ENCODE measurements at regions not wholly inside any gene's neighbourhood (a gene's known extent, or its start where the extent isn't known, plus 50 kb on each side); places are given as distances from the start of the nearest gene placed in this dataset.

- BruUV-seq (replicated peaks) = no TSS peak
- no peak overlapping the region for H2AFZ ChIP-seq (ENCODE audit: low read depth, low read length)
- no peak overlapping the region for H3K9ac ChIP-seq (replicated peaks; ENCODE audit: extremely low read depth, insufficient read depth, low read length)
- no peak overlapping the region for H3K4me2 ChIP-seq (ENCODE audit: insufficient read depth, low read length)
- no peaks in the 10 kb centered on the region for H4K20me1 ChIP-seq (replicated peaks; ENCODE audit: control insufficient read depth, extremely low read depth, insufficient read depth, low read length)
- peaks cover 0 to 3% of the 10 kb centered on the region in 2 experiments for H3K27me3 ChIP-seq (ENCODE audit: control insufficient read depth in 2 of 2, insufficient read depth in 2 of 2, low read length in 2 of 2)
- FAIRE-seq (no peak), DNase-seq (ENCODE audit: low read depth, low spot score) (no peak)
- CTCF ChIA-PET = no interaction called here
- H3K36me3 ChIP-seq (ENCODE audit: control insufficient read depth in 2 of 2, extremely low read depth in 1 of 2, insufficient read depth in 2 of 2, low read length in 2 of 2) = no peaks in the 10 kb centered on the region
- TF ChIP-seq JUN (IDR thresholded peaks at IDR 0.05; ENCODE audit: borderline replicate concordance, insufficient read depth, insufficient read length, low read depth) = no peak
- no peak for TF ChIP-seq POLR2A (IDR thresholded peaks at IDR 0.05; ENCODE audit: low read depth, low read length)
- TF ChIP-seq FOS (IDR thresholded peaks at IDR 0.05; ENCODE audit: borderline replicate concordance, insufficient read depth, low read length) = no peak
- no peak for TF ChIP-seq POLR2AphosphoS5 (IDR thresholded peaks at IDR 0.05; ENCODE audit: insufficient read depth, low read depth, low read length)
- TF ChIP-seq, protein P1, sequence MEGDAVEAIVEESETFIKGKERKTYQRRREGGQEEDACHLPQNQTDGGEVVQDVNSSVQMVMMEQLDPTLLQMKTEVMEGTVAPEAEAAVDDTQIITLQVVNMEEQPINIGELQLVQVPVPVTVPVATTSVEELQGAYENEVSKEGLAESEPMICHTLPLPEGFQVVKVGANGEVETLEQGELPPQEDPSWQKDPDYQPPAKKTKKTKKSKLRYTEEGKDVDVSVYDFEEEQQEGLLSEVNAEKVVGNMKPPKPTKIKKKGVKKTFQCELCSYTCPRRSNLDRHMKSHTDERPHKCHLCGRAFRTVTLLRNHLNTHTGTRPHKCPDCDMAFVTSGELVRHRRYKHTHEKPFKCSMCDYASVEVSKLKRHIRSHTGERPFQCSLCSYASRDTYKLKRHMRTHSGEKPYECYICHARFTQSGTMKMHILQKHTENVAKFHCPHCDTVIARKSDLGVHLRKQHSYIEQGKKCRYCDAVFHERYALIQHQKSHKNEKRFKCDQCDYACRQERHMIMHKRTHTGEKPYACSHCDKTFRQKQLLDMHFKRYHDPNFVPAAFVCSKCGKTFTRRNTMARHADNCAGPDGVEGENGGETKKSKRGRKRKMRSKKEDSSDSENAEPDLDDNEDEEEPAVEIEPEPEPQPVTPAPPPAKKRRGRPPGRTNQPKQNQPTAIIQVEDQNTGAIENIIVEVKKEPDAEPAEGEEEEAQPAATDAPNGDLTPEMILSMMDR (IDR thresholded peaks at IDR 0.05; ENCODE audit: extremely low read depth in 1 of 2, insufficient read depth in 1 of 2, low read depth in 1 of 2, low read length in 2 of 2) = no peak
- no peak for TF ChIP-seq EZH2 (IDR thresholded peaks at IDR 0.05; ENCODE audit: borderline replicate concordance, low read depth, low read length, severe bottlenecking)
- no peak for TF ChIP-seq MAX (IDR thresholded peaks at IDR 0.05; ENCODE audit: insufficient read depth, insufficient read length)
- no peak for TF ChIP-seq MYC (IDR thresholded peaks at IDR 0.05; ENCODE audit: low read depth, low read length)
- no peaks in the 10 kb centered on the region for H3K9me1 ChIP-seq (replicated peaks; ENCODE audit: control insufficient read depth, extremely low read depth, insufficient read depth, low read length)
- H3K27ac ChIP-seq (ENCODE audit: insufficient read depth, low read depth, low read length) = no peak overlapping the region
- H3K4me3 ChIP-seq (replicated peaks in 1 of 3; ENCODE audit: insufficient read depth in 1 of 3, low read depth in 1 of 3, low read length in 3 of 3) = no peak overlapping the region
- H3K9me3 ChIP-seq (replicated peaks; ENCODE audit: control insufficient read depth, insufficient read depth, low read length) = no peaks in the 10 kb centered on the region
- intact Hi-C loops (cut with micrococcal nuclease) = no loop called here
- H3K4me1 ChIP-seq (ENCODE audit: control insufficient read depth, extremely low read depth, insufficient read depth, low read length) = no peaks in the 10 kb centered on the region
- POLR2A ChIA-PET = no interaction called here
- dilution Hi-C loops (cut with MboI; ENCODE audit: extremely low pct_ligation_motif_present, low sequenced_read_pairs) = no loop called here
- H3K79me2 ChIP-seq (ENCODE audit: control insufficient read depth, insufficient read depth, low read length) = no peaks in the 10 kb centered on the region
Observed at GRCh38 chr3:70899816-70900215, 587.4 kb upstream of the MDFIC2 start.

Measured in endothelial cell of umbilical vein (primary cell).